Activated CD4-positive, alpha-beta T cell treated with anti-CD3 and anti-CD28 coated beads for 4 hours (primary cell): ENCODE measurements at regions not wholly inside any gene's neighbourhood (a gene's known extent, or its start where the extent isn't known, plus 50 kb on each side); places are given as distances from the start of the nearest gene placed in this dataset.
"Not testable (repeated sequence)": the region's sequence is repeated elsewhere in the genome, so short reads cannot be mapped to it uniquely, and the experiment has no call there.

ENCODE experiments used
- DNase-seq, 2 donors: peaks; one replicate each; pipeline ENCODE4 v3.0.0-alpha.2; 2020

GRCh38 chr2:226115102-226115831 is 684.4 kb downstream of the IRS1 start:
- DNase-seq = no peak

- no peak for DNase-seq
Measured at GRCh38 chr2:226114436-226114835, 685.2 kb downstream of the IRS1 start.

DNA sequence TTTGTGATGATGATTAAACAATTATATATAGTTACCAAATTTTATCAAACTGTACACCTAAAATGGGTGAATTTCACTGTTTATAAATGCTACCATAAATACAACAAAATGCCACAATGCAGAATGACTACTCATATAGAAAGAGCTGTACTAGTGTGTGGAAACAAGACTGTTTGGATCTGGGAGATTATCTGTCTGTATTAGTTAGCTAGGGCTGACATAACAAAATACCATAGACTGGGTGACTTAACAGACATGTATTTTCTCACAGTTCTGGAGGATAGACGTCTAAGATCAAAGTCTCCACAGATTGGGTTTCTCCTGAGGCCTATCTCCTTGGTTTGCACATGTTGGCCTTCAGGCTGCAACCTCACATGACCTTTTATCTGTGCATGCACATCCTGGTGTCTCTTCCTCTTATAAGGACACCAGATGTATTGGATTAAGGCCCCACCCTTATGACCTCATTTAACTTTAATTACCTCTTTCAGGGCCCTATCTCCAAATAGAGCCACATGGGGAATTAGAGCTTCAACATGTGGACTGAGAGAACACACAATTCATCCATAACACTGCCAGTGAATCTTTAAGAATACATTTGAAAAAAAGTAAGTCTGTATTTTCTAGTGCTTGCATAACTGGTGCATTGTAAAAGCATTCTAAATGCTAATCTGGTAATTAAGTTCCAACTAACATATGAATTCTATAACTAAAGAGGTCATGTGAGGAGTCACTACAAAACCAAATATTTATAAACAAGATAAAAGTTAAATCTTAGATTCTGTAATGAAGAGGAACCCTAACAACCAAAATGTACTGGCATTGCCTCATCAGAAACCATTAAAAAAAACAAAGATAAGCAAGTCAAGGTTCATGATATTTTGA is 699.6 kb downstream of the NYAP2 start:
- no peak for DNase-seq

- DNase-seq = no peak
Measured at GRCh38 chr2:226095058-226095457, 695.5 kb downstream of the NYAP2 start.

- no peak for DNase-seq
Measured at GRCh38 chr2:226093364-226093763, 693.9 kb downstream of the NYAP2 start.

GRCh38 chr2:226088366-226088674 is 688.8 kb downstream of the NYAP2 start:
- DNase-seq = no peak

DNA sequence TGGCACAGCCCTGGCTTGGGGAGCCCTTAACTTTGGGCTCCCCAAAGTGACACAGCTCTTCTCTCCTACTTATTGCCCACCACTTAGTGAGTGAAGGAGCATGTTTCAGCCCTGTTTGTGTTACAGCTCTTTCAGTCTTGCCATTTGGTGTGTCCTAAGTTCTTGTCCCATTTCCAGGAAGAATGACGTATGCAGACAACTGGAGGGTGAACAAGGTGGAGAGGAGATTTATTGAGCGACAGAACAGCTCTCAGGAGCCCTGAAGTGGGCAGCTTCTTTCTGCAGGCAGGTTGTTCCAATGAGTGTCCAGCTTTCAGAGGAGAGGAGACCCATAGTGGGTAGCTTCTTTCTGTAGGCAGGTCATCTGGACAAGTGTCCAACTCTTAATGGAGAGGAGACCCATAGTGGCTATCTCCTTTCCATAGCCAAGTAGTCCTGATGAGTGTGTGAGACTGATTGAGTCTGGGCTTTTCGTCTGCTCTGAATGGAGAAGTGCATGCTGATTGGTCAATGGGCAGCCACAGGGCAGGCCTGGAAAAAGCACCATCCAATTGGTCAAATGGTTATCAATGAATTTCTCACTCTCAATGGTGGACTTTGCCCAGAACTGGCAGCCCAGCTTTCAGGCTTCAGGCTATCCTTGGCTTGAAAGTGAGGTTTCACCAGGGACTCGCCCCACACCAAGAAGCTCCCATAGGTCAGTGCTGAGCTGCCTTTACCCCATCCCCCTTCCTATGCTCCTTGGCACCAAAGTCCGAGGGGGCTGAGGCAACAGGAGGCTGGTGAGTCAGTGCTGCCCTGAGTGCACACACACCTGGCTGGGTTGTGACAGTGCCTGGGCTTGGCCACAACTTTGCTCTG is 688.2 kb downstream of the NYAP2 start:
- DNase-seq = no peak

DNA sequence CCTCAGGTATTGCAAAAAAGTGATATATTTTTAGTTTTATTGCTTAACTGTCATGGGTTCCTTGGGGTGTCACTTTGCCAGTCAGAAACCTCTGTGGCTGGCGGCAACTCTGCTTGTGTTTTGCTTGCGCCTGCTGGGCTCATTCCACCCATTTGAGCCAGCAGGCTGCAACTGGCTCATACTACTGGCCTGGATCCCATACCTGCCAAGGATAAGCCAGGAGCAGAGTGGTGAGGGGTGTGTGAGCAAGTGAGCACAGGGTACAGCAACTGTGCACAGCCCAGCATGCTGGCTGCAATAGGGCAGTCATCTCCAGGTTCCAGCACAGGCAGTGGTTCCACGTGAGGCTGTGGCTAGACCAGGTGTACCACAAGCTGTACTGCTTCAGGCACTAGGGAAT is 687.5 kb downstream of the NYAP2 start:
- no peak for DNase-seq

DNA sequence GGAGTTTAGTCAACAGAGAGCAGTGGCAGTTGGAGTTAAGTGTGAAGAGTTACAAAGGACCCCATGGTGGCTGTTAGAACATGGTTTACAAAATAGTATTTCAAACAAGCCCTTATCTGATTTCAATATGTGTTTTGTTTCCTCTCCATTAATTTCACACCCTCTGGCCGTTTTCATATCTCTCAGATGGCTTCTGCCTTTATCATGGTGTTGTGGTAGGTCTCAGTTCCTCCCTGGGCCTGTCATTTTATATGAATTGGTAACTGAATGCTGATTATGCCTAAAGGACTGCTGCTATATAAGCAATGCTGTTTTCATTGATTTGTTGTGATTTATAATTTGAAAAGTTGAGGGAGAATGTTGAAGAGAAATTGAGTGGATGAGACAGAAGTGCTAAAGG is 686.7 kb downstream of the NYAP2 start:
- DNase-seq = no peak

DNA sequence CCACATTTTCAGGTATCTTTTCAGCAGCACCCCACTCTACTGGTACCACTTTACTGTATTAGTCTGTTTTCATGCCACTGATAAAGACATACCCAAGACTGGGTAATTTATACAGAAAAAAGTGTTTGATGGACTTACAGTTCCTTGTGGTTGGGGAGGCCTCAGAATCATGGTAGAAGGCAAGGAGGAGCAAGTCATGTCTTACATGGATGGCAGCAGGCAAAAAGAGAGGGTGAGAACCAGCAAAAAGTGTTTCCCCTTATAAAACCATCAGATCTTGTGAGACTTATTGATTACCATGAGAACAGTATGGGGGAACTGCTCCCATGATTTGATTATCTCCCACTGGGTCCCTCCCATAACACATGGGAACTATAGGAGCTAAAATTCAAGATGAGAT is 685.9 kb downstream of the NYAP2 start:
- DNase-seq = not testable (repeated sequence)

GRCh38 chr2:226080334-226080733 is 680.8 kb downstream of the NYAP2 start:
- no peak for DNase-seq

GRCh38 chr2:226079671-226080181 is 680.2 kb downstream of the NYAP2 start:
- DNase-seq = no peak

DNA sequence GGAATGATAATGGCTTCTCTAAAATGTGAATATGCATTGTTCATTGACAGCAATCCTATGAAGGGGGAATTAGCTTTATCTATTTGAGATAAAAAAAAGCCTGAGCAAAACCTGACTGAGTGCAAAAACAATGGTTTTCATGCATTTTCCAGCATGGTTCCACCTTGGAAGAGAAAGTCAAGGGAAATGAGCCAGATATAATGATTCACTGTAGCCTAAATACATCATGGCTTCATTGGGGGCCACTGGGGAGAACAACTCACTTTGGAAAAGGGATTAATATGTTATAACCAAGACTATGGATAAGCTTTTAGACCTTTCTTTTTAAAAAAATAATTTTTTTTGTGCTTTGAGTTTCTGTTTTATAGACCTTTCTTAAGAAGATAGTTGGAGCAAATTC is 679.7 kb downstream of the NYAP2 start:
- DNase-seq = no peak

DNA sequence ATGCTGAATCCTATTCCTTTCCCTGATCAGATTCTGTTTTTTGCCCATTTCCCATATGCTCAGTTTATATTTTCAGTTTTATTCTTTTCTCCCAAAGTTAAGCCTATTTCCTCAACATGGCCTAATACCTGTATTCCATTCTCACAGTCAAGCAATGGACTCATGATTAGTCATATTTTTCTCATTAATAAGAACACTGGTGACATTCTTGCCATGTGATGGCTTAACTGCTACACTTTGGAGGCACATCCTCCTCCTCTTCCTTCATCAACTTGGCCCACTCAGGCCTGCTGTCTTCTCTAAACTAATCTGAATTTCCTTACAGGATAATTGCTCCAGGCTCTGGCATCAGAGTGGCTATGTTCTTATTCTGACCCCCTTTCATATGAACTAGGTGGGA is 679.2 kb downstream of the NYAP2 start:
- DNase-seq = no peak

- no peak for DNase-seq
Measured at GRCh38 chr2:226077841-226078240, 678.3 kb downstream of the NYAP2 start.

DNA sequence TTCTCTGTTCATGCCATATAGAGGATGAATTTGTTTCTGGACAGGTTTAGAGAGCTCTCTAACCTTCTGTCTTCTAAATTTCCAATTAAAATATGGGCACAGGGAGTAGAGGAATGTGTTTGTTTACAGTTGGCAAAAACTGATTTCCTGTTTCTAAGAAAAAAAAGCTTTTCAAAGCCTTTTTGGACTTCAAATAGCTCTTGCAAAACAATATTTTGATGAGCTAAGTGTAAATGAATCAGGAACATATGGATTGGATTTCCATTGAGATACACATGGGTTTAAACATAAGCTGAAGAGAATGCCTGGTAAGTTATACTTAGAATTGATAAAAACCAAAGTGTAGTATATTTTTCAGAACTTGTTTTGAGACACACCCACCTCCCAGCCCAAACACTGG is 677.5 kb downstream of the NYAP2 start:
- DNase-seq = no peak

- DNase-seq = no peak
Measured at GRCh38 chr2:226076529-226076928, 677.0 kb downstream of the NYAP2 start.

GRCh38 chr2:226074391-226074790 is 674.9 kb downstream of the NYAP2 start:
- no peak for DNase-seq

- no peak for DNase-seq
Measured at GRCh38 chr2:226073496-226074160, 674.1 kb downstream of the NYAP2 start.

GRCh38 chr2:226066873-226067272 is 667.4 kb downstream of the NYAP2 start:
- DNase-seq = no peak

- no peak for DNase-seq
Measured at GRCh38 chr2:226066391-226066790, 666.9 kb downstream of the NYAP2 start.

GRCh38 chr2:226064932-226065570 is 665.5 kb downstream of the NYAP2 start:
- no peak for DNase-seq
